ENCODE measurements at regions not wholly inside any gene's neighbourhood (a gene's known extent, or its start where the extent isn't known, plus 50 kb on each side); places are given as distances from the start of the nearest gene placed in this dataset.

DNA sequence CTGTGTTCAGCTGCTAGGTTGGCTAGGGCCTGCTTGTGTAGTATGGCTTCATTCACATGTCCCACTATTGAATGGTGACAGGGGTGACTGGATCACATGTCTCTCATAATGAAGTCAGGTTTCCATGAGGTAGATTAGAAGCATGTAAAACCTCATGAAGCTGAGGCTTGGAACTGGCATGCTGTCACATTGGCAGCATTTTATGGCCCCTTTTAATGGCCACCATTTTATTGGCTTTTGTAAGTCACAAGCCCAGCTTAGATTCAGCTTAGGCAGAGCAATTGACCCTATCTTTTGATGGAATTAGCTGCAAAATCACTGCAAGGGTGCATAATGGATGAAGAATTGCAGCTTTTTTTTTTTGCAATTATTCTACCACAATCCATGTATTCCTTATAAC, 583.5 kb downstream of the MED13L start:
- TF ChIP-seq POLR2A (IDR thresholded peaks at IDR 0.05) = no peak
- TF ChIP-seq, protein P1, sequence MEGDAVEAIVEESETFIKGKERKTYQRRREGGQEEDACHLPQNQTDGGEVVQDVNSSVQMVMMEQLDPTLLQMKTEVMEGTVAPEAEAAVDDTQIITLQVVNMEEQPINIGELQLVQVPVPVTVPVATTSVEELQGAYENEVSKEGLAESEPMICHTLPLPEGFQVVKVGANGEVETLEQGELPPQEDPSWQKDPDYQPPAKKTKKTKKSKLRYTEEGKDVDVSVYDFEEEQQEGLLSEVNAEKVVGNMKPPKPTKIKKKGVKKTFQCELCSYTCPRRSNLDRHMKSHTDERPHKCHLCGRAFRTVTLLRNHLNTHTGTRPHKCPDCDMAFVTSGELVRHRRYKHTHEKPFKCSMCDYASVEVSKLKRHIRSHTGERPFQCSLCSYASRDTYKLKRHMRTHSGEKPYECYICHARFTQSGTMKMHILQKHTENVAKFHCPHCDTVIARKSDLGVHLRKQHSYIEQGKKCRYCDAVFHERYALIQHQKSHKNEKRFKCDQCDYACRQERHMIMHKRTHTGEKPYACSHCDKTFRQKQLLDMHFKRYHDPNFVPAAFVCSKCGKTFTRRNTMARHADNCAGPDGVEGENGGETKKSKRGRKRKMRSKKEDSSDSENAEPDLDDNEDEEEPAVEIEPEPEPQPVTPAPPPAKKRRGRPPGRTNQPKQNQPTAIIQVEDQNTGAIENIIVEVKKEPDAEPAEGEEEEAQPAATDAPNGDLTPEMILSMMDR (IDR thresholded peaks at IDR 0.05) = no peak

Measured in upper lobe of left lung (tissue), 4 donors.